ENCODE measurements at regions not wholly inside any gene's neighbourhood (a gene's known extent, or its start where the extent isn't known, plus 50 kb on each side); places are given as distances from the start of the nearest gene placed in this dataset.

DNA sequence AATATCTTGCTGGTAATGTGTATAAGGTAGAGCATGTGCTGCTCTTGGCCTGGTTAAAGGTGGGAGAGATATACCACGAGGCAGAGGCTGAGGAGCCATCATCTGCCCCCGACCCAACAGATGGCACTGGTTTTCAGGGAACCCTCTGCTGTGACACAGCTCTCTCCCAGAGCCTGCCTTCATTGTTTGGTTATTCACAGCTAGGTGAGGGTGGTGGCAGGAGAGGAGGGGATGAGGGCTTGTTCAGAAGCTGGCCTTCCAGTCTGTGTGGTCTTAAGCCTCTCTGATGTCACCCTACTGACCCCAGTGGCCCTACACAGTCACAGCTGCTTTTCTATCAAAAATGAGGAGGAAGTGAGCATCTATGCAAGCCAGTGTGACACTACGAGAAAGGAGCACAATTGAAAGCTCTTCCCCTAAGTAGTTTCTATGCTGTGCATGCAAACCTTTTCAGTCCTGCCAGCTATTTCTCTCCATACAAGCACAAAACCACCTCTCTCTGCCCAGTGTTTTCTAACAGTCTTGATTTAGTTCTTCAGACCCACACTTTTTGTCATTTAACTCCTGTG is 258.4 kb upstream of the AGTR1 start:
- TF ChIP-seq POLR2AphosphoS5 (IDR thresholded peaks at IDR 0.05) (no peak), POLR2A (IDR thresholded peaks at IDR 0.05; ENCODE audit: low read depth) (no peak)
- TF ChIP-seq, protein P1, sequence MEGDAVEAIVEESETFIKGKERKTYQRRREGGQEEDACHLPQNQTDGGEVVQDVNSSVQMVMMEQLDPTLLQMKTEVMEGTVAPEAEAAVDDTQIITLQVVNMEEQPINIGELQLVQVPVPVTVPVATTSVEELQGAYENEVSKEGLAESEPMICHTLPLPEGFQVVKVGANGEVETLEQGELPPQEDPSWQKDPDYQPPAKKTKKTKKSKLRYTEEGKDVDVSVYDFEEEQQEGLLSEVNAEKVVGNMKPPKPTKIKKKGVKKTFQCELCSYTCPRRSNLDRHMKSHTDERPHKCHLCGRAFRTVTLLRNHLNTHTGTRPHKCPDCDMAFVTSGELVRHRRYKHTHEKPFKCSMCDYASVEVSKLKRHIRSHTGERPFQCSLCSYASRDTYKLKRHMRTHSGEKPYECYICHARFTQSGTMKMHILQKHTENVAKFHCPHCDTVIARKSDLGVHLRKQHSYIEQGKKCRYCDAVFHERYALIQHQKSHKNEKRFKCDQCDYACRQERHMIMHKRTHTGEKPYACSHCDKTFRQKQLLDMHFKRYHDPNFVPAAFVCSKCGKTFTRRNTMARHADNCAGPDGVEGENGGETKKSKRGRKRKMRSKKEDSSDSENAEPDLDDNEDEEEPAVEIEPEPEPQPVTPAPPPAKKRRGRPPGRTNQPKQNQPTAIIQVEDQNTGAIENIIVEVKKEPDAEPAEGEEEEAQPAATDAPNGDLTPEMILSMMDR (IDR thresholded peaks at IDR 0.05) = no peak
